OCI-LY1 (cell line): ENCODE measurements at regions not wholly inside any gene's neighbourhood (a gene's known extent, or its start where the extent isn't known, plus 50 kb on each side); places are given as distances from the start of the nearest gene placed in this dataset.

Source experiments
- H2AFZ ChIP-seq: fragments of 200-600 bp; sonication (generic), shearing (Covaris generic); 2 replicates; pipeline ENCODE4 v1.6.0; 2014; ENCODE audit warnings: antibody characterized with exemption, mild to moderate bottlenecking, low read length
- H3F3A ChIP-seq: fragments of 200-600 bp; sonication (generic), shearing (Covaris generic); 2 replicates; pipeline ENCODE4 v1.6.0; 2014; ENCODE audit warnings: mild to moderate bottlenecking, antibody characterized with exemption, low read length, moderate library complexity; ENCODE audit not compliant: insufficient read depth
- H3K27ac ChIP-seq: fragments of 200-600 bp; sonication (generic); 2 replicates; pipeline ENCODE4 v1.5.1; 2014; ENCODE audit warnings: low read length, mixed run types, mild to moderate bottlenecking, low read depth; ENCODE audit not compliant: poor library complexity, severe bottlenecking
- H3K27me3 ChIP-seq: fragments of 200-600 bp; sonication (generic); 2 replicates; pipeline ENCODE4 v1.6.0; 2014; ENCODE audit warnings: antibody characterized with exemption, mild to moderate bottlenecking, low read length, moderate library complexity; ENCODE audit not compliant: insufficient read depth
- H3K36me3 ChIP-seq: fragments of 200-600 bp; sonication (generic); 2 replicates; pipeline ENCODE4 v1.6.1; 2014; ENCODE audit warnings: mild to moderate bottlenecking, antibody characterized with exemption, low read length, moderate library complexity, mixed read lengths; ENCODE audit not compliant: insufficient read depth
- H3K4me1 ChIP-seq: fragments of 200-600 bp; sonication (generic); 2 replicates; pipeline ENCODE4 v1.5.1; 2014; ENCODE audit warnings: mild to moderate bottlenecking, low read length, moderate library complexity; ENCODE audit not compliant: insufficient read depth, severe bottlenecking
- H3K4me2 ChIP-seq: fragments of 200-600 bp; sonication (generic), shearing (Covaris generic); 2 replicates; pipeline ENCODE4 v1.6.1; 2014; ENCODE audit warnings: low read length
- H3K4me3 ChIP-seq: fragments of 200-600 bp; sonication (generic); 2 replicates; pipeline ENCODE4 v1.5.1; 2014; ENCODE audit warnings: low read length, low read depth, mild to moderate bottlenecking, mixed read lengths; ENCODE audit not compliant: poor library complexity, severe bottlenecking
- H3K79me2 ChIP-seq: fragments of 200-600 bp; shearing (Covaris generic); 2 replicates; pipeline ENCODE4 v1.6.1; 2016; ENCODE audit warnings: mixed run types, low read length, mixed read lengths; ENCODE audit not compliant: insufficient read depth
- H3K9ac ChIP-seq: fragments of 200-600 bp; sonication (generic), shearing (Covaris generic); 2 replicates; pipeline ENCODE4 v1.6.1; 2014; ENCODE audit warnings: mild to moderate bottlenecking, low read length, mixed read lengths
- H3K9me2 ChIP-seq: fragments of 200-600 bp; sonication (generic), shearing (Covaris generic); 2 replicates; pipeline ENCODE4 v1.6.1; 2014; ENCODE audit warnings: low read depth, mild to moderate bottlenecking, low read length, mixed read lengths
- H3K9me3 ChIP-seq: fragments of 200-600 bp; shearing (Covaris generic); 2 replicates; pipeline ENCODE4 v1.6.1; 2014; ENCODE audit warnings: low read length, mixed read lengths
- H4K20me1 ChIP-seq: fragments of 200-600 bp; sonication (generic), shearing (Covaris generic); 2 replicates; pipeline ENCODE4 v1.6.0; 2016; ENCODE audit warnings: mild to moderate bottlenecking, low read length; ENCODE audit not compliant: insufficient read depth
- EZH2 ChIP-seq: fragments of 200-600 bp; sonication (generic), shearing (Covaris generic); IDR thresholded peaks from 2 replicates; pipeline ENCODE4 v1.8.0; 2017; ENCODE audit warnings: borderline replicate concordance, mixed run types, mild to moderate bottlenecking, antibody characterized with exemption, low read length, moderate library complexity, mixed read lengths
- TF ChIP-seq, protein P1 (sequence below): fragments of 200-600 bp; sonication (generic), shearing (Covaris generic); IDR thresholded peaks from 2 replicates; pipeline ENCODE4 v1.5.1; 2017; ENCODE audit warnings: mild to moderate bottlenecking, antibody characterized with exemption, low read length, moderate library complexity, mixed read lengths

DNA sequence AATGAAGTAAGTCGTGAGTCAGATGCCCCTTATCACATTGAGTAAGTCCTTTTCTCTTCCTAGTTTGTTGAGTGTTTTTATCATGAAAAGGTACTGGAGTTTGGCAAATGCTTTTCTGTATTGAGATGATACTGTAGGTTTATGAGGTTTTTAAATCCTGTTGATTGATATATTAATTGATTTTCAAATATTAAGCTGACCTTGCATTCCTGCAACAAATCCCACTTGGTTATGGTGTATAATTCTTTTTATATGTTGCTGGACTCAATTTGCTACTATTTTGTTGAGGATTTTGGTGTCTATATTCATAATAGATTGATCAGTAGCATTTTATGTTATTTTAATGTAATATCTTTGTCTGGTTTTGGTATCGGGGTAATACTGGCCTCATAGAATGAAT, 81.0 kb upstream of the BNC2 start:
- no peaks in the 10 kb centered on the region for H3F3A ChIP-seq
- no peaks in the 10 kb centered on the region for H3K79me2 ChIP-seq
- no peaks in the 10 kb centered on the region for H3K36me3 ChIP-seq
- no peak overlapping the region for H3K4me2 ChIP-seq
- no peak overlapping the region for H3K27ac ChIP-seq
- no peaks in the 10 kb centered on the region for H3K9me3 ChIP-seq
- H4K20me1 ChIP-seq = no peaks in the 10 kb centered on the region
- H3K4me1 ChIP-seq = no peaks in the 10 kb centered on the region
- H3K4me3 ChIP-seq = no peak overlapping the region
- no peak overlapping the region for H3K9ac ChIP-seq
- H3K9me2 ChIP-seq = no peaks in the 10 kb centered on the region
- H2AFZ ChIP-seq = no peak overlapping the region
- H3K27me3 ChIP-seq = no peaks in the 10 kb centered on the region
- TF ChIP-seq EZH2 = no peak
- TF ChIP-seq, protein P1, sequence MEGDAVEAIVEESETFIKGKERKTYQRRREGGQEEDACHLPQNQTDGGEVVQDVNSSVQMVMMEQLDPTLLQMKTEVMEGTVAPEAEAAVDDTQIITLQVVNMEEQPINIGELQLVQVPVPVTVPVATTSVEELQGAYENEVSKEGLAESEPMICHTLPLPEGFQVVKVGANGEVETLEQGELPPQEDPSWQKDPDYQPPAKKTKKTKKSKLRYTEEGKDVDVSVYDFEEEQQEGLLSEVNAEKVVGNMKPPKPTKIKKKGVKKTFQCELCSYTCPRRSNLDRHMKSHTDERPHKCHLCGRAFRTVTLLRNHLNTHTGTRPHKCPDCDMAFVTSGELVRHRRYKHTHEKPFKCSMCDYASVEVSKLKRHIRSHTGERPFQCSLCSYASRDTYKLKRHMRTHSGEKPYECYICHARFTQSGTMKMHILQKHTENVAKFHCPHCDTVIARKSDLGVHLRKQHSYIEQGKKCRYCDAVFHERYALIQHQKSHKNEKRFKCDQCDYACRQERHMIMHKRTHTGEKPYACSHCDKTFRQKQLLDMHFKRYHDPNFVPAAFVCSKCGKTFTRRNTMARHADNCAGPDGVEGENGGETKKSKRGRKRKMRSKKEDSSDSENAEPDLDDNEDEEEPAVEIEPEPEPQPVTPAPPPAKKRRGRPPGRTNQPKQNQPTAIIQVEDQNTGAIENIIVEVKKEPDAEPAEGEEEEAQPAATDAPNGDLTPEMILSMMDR = no peak

DNA sequence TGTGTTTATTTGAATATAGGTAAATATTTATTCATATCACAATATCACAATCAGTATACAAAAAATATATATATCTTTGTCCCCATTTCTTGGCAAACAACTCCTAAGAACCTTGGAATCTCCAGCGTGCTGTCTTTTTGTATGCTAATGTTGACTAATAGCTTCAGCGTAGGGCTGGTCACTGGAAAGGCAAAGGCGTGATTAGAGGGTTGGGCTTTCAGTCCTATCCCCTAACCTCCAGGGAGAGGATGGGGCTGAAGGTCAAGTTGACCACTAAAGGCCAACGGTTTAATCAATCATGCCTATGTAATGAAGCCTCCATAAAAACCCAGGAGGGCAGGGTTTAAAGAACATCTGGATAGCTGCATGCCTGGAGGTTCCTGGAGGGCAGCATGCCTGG, 79.6 kb upstream of the BNC2 start:
- Histone ChIP-seq H3K9me2 (no peaks in the 10 kb centered on the region), H3K27me3 (no peaks in the 10 kb centered on the region), H3K27ac (no peak overlapping the region), H3K9me3 (no peaks in the 10 kb centered on the region), H3K4me3 (no peak overlapping the region), H3K36me3 (no peaks in the 10 kb centered on the region), H3K4me1 (no peaks in the 10 kb centered on the region), H3K79me2 (no peaks in the 10 kb centered on the region), H3K4me2 (no peak overlapping the region), H2AFZ (no peak overlapping the region), H3F3A (no peaks in the 10 kb centered on the region), H4K20me1 (no peaks in the 10 kb centered on the region), H3K9ac (no peak overlapping the region)
- TF ChIP-seq, protein P1 = no peak
- TF ChIP-seq EZH2 = no peak

- Histone ChIP-seq H3K36me3 (no peaks in the 10 kb centered on the region), H3K27me3 (no peaks in the 10 kb centered on the region), H4K20me1 (no peaks in the 10 kb centered on the region), H3K79me2 (no peaks in the 10 kb centered on the region), H3K27ac (no peak overlapping the region), H3K9ac (no peak overlapping the region), H3K9me2 (no peaks in the 10 kb centered on the region), H3K4me3 (no peak overlapping the region), H3F3A (no peaks in the 10 kb centered on the region), H3K4me2 (no peak overlapping the region), H3K9me3 (no peaks in the 10 kb centered on the region), H2AFZ (no peak overlapping the region), H3K4me1 (no peaks in the 10 kb centered on the region)
- TF ChIP-seq, protein P1 = no peak
- no peak for TF ChIP-seq EZH2
Measured at GRCh38 chr9:16930578-16930977, 60.1 kb upstream of the BNC2 start.
